H9 (cell line): ENCODE measurements at regions not wholly inside any gene's neighbourhood (a gene's known extent, or its start where the extent isn't known, plus 50 kb on each side); places are given as distances from the start of the nearest gene placed in this dataset.
"Not testable (repeated sequence)": the region's sequence is repeated elsewhere in the genome, so short reads cannot be mapped to it uniquely, and the experiment has no call there.

ENCODE experiments used
- DNase-seq: peaks from one replicate; pipeline ENCODE4 v3.0.0-alpha.2; 2017
- H2AFZ ChIP-seq: one replicate; pipeline ENCODE4 v1.6.1; 2013; ENCODE audit warnings: mild to moderate bottlenecking, low read length, control low read depth, moderate library complexity
- H2AK5ac ChIP-seq: 2 replicates; pipeline ENCODE4 v1.6.1; 2013; ENCODE audit warnings: low read length, control low read depth, mixed read lengths; ENCODE audit not compliant: insufficient read length
- H2BK120ac ChIP-seq: one replicate; pipeline ENCODE4 v1.6.1; 2013; ENCODE audit warnings: low read depth, mild to moderate bottlenecking, low read length, control low read depth, inconsistent platforms; ENCODE audit not compliant: poor library complexity, severe bottlenecking
- H2BK12ac ChIP-seq: 2 replicates; pipeline ENCODE4 v1.6.1; 2013; ENCODE audit warnings: low read length, control low read depth, mixed read lengths, low read depth; ENCODE audit not compliant: insufficient read length
- H2BK15ac ChIP-seq: 2 replicates; pipeline ENCODE4 v1.6.1; 2013; ENCODE audit warnings: low read depth, low read length, control low read depth
- H2BK20ac ChIP-seq: one replicate; pipeline ENCODE4 v1.6.1; 2013; ENCODE audit warnings: low read depth, mild to moderate bottlenecking, low read length, control low read depth, inconsistent platforms; ENCODE audit not compliant: poor library complexity, severe bottlenecking
- H2BK5ac ChIP-seq: 2 replicates; pipeline ENCODE4 v1.6.1; 2013; ENCODE audit warnings: low read length, control low read depth, mixed read lengths; ENCODE audit not compliant: insufficient read length
- H3K14ac ChIP-seq: 2 replicates; pipeline ENCODE4 v1.6.1; 2013; ENCODE audit warnings: low read length, control low read depth; ENCODE audit not compliant: insufficient read depth
- H3K18ac ChIP-seq: 2 replicates; pipeline ENCODE4 v1.6.1; 2013; ENCODE audit warnings: low read depth, mild to moderate bottlenecking, mixed read lengths, low read length, control low read depth; ENCODE audit not compliant: insufficient read length
- H3K23ac ChIP-seq: 2 replicates; pipeline ENCODE4 v1.6.1; 2013; ENCODE audit warnings: low read length, control low read depth, mixed read lengths, low read depth; ENCODE audit not compliant: insufficient read length
- H3K23me2 ChIP-seq: 2 replicates; pipeline ENCODE4 v1.6.1; 2013; ENCODE audit warnings: low read depth, mild to moderate bottlenecking, mixed read lengths, low read length, control low read depth; ENCODE audit not compliant: insufficient read length, poor library complexity, severe bottlenecking
- H3K27ac ChIP-seq: 2 replicates; pipeline ENCODE4 v1.5.1; 2013; ENCODE audit warnings: low read length, control low read depth, mixed read lengths, low read depth; ENCODE audit not compliant: insufficient read length
- H3K27me3 ChIP-seq: 2 replicates; pipeline ENCODE4 v1.6.1; 2013; ENCODE audit warnings: low read length, control low read depth, inconsistent platforms; ENCODE audit not compliant: insufficient read depth
- H3K4ac ChIP-seq: 2 replicates; pipeline ENCODE4 v1.6.1; 2013; ENCODE audit warnings: low read depth, mild to moderate bottlenecking, control low read depth, inconsistent platforms, low read length, moderate library complexity
- H3K4me1 ChIP-seq: 2 replicates; pipeline ENCODE4 v1.6.1; 2013; ENCODE audit warnings: low read length, control low read depth, inconsistent platforms; ENCODE audit not compliant: insufficient read depth
- H3K4me2 ChIP-seq: 2 replicates; pipeline ENCODE4 v1.6.1; 2013; ENCODE audit warnings: low read length, control low read depth, mixed read lengths; ENCODE audit not compliant: insufficient read length, insufficient read depth
- H3K56ac ChIP-seq: 2 replicates; pipeline ENCODE4 v1.6.1; 2013; ENCODE audit warnings: low read depth, mild to moderate bottlenecking, mixed read lengths, low read length, control low read depth; ENCODE audit not compliant: insufficient read length
- H3K79me1 ChIP-seq: 2 replicates; pipeline ENCODE4 v1.6.1; 2013; ENCODE audit warnings: low read depth, mild to moderate bottlenecking, moderate library complexity, low read length, control low read depth, inconsistent platforms; ENCODE audit not compliant: insufficient read depth, poor library complexity, severe bottlenecking
- H3K79me2 ChIP-seq: 2 replicates; pipeline ENCODE4 v1.6.1; 2013; ENCODE audit warnings: low read length, control low read depth, inconsistent platforms; ENCODE audit not compliant: insufficient read depth
- H3K9ac ChIP-seq: 2 replicates; pipeline ENCODE4 v1.6.1; 2013; ENCODE audit warnings: low read length, control low read depth, mixed read lengths; ENCODE audit not compliant: insufficient read length; ENCODE audit errors: extremely low read depth
- H3K9me3 ChIP-seq: one replicate; pipeline ENCODE4 v1.6.1; 2013; ENCODE audit warnings: low read depth, low read length, inconsistent platforms; ENCODE audit not compliant: control insufficient read depth
- H3T11ph ChIP-seq: one replicate; pipeline ENCODE4 v1.6.1; 2013; ENCODE audit warnings: mild to moderate bottlenecking, low read length, control low read depth, inconsistent platforms
- H4K20me1 ChIP-seq: one replicate; pipeline ENCODE4 v1.6.1; 2013; ENCODE audit not compliant: control insufficient read depth, insufficient read length, insufficient read depth
- H4K5ac ChIP-seq: 2 replicates; pipeline ENCODE4 v1.6.1; 2013; ENCODE audit warnings: low read depth, mild to moderate bottlenecking, mixed read lengths, low read length, control low read depth; ENCODE audit not compliant: insufficient read length
- H4K8ac ChIP-seq: replicated peaks from 2 replicates; pipeline ENCODE4 v1.6.1; 2013; ENCODE audit warnings: low read length, control low read depth, mixed read lengths, low read depth; ENCODE audit not compliant: insufficient read length
- H4K91ac ChIP-seq: 2 replicates; pipeline ENCODE4 v1.6.1; 2013; ENCODE audit warnings: low read depth, mild to moderate bottlenecking, moderate library complexity, mixed read lengths, low read length, control low read depth; ENCODE audit not compliant: insufficient read length
- H3K27ac Mint-ChIP-seq, 3 experiments: 2 replicates in 2 of 3; 3 replicates in 1 of 3; pipeline ENCODE4 v1.8.0; 2020 to 2021; ENCODE audit warnings: mixed read lengths in 3 of 3, mild to moderate bottlenecking in 1 of 3, moderate library complexity in 1 of 3
- H3K27me3 Mint-ChIP-seq: 2 replicates; pipeline ENCODE4 v1.8.0; 2021; ENCODE audit warnings: low read depth, mild to moderate bottlenecking, moderate library complexity, mixed read lengths
- H3K36me3 Mint-ChIP-seq, 3 experiments: 2 replicates in 2 of 3; 3 replicates in 1 of 3; pipeline ENCODE4 v1.8.0; 2020 to 2021; ENCODE audit warnings: low read depth in 3 of 3, mixed read lengths in 3 of 3; ENCODE audit not compliant: insufficient read depth in 1 of 3
- H3K4me1 Mint-ChIP-seq, 2 experiments: 2 replicates each; pipeline ENCODE4 v1.8.0; 2020; ENCODE audit warnings: mixed read lengths in 2 of 2
- H3K4me3 Mint-ChIP-seq, 2 experiments: 2 replicates in 1 of 2; 3 replicates in 1 of 2; pipeline ENCODE4 v1.8.0; 2020 to 2021; ENCODE audit warnings: mild to moderate bottlenecking in 2 of 2, mixed read lengths in 2 of 2, moderate library complexity in 1 of 2
- H3K9me3 Mint-ChIP-seq, 2 experiments: 2 replicates in 1 of 2; 3 replicates in 1 of 2; pipeline ENCODE4 v1.8.0; 2020; ENCODE audit warnings: mild to moderate bottlenecking in 2 of 2, mixed read lengths in 2 of 2, moderate library complexity in 1 of 2
- WGBS: extraction: QIAGEN DNeasy Blood & Tissue Kit; methylation state at CpG from one replicate; pipeline ENCODE4 v1.1.7; 2013; ENCODE audit warnings: missing lambda C conversion rate, low lambda C conversion rate, mixed read lengths; ENCODE audit not compliant: insufficient read length; ENCODE audit errors: extremely low coverage; 5-methylcytosine and 5-hydroxymethylcytosine counted together
- TF ChIP-seq, protein P1 (sequence below): fragments of 200-600 bp; sonication (generic); conservative IDR thresholded peaks from 3 replicates; pipeline ENCODE4 v1.8.0; 2021; ENCODE audit warnings: antibody characterized with exemption, mild to moderate bottlenecking

DNA sequence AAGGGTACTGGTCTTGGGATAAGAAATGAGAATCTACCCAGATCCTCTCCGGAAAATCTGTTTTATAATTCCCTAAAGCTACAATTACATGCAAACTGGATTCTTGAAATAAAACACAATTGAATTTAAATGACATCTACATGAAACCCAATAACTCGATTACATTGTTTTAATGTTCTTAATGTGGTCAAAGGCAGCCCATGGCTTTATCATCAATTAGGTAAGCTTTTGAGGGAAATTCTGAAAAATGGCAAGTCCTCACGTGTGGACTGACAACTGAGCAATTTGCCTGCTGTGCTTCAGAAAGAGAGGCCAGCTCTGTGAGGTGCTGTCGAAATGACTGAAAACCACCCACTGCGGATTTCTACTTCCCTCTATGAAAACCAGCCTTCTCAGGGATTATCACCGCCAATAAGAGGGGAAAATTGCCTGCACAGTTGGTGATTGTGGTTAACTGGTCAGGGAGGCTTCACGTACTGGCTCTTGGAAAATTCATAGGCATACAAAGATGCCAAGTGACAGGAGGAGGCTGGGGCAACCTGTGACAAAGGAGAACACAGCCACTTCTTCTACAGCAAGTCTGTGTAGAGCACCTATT is 200.8 kb upstream of the SLCO3A1 start:
- H4K5ac ChIP-seq: no peak overlapping the region
- no peaks in the 10 kb centered on the region for H4K20me1 ChIP-seq
- no peak overlapping the region for H3K27ac ChIP-seq
- no peak overlapping the region for H2BK15ac ChIP-seq
- H3K9ac ChIP-seq: no peak overlapping the region
- no peaks in the 10 kb centered on the region for H3K79me1 ChIP-seq
- no peak overlapping the region for H2BK12ac ChIP-seq
- H3K4me1 ChIP-seq: no peaks in the 10 kb centered on the region
- H3K23me2 ChIP-seq: no peaks in the 10 kb centered on the region
- H3K27me3 Mint-ChIP-seq: no peaks in the 10 kb centered on the region; the same call in none of the 2 replicates
- no peak overlapping the region for H3K4ac ChIP-seq
- no peak overlapping the region for H2BK120ac ChIP-seq
- H2AK5ac ChIP-seq: no peak overlapping the region
- H3K4me1 Mint-ChIP-seq: peaks cover 0 to 2% of the 10 kb centered on the region in 2 experiments; a peak in 1 of 4 replicates
- H3K36me3 Mint-ChIP-seq: peaks cover 0 to 2% (median 2%) of the 10 kb centered on the region in 3 experiments; a peak in 2 of 7 replicates
- H3K9me3 Mint-ChIP-seq: peaks cover 0 to 3% of the 10 kb centered on the region in 2 experiments; a peak in 3 of 5 replicates
- peak overlapping the region; percentile 42 for H2AFZ ChIP-seq
- no peak overlapping the region for H3T11ph ChIP-seq
- WGBS: no CpG with 5 or more reads among the region's 7 CpGs
- H3K14ac ChIP-seq: no peak overlapping the region
- H3K4me3 Mint-ChIP-seq: no peak overlapping the region
- no peak overlapping the region for H3K27ac Mint-ChIP-seq
- H3K4me2 ChIP-seq: no peak overlapping the region
- no peak overlapping the region for H4K91ac ChIP-seq
- no peak overlapping the region for H3K23ac ChIP-seq
- no peak for DNase-seq
- no peak overlapping the region for H3K18ac ChIP-seq
- TF ChIP-seq, protein P1, sequence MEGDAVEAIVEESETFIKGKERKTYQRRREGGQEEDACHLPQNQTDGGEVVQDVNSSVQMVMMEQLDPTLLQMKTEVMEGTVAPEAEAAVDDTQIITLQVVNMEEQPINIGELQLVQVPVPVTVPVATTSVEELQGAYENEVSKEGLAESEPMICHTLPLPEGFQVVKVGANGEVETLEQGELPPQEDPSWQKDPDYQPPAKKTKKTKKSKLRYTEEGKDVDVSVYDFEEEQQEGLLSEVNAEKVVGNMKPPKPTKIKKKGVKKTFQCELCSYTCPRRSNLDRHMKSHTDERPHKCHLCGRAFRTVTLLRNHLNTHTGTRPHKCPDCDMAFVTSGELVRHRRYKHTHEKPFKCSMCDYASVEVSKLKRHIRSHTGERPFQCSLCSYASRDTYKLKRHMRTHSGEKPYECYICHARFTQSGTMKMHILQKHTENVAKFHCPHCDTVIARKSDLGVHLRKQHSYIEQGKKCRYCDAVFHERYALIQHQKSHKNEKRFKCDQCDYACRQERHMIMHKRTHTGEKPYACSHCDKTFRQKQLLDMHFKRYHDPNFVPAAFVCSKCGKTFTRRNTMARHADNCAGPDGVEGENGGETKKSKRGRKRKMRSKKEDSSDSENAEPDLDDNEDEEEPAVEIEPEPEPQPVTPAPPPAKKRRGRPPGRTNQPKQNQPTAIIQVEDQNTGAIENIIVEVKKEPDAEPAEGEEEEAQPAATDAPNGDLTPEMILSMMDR: no peak
- H4K8ac ChIP-seq: no peak overlapping the region
- H3K27me3 ChIP-seq: no peaks in the 10 kb centered on the region
- no peaks in the 10 kb centered on the region for H3K79me2 ChIP-seq
- H2BK20ac ChIP-seq: no peak overlapping the region
- no peaks in the 10 kb centered on the region for H3K9me3 ChIP-seq
- no peak overlapping the region for H2BK5ac ChIP-seq
- H3K56ac ChIP-seq: no peak overlapping the region

DNA sequence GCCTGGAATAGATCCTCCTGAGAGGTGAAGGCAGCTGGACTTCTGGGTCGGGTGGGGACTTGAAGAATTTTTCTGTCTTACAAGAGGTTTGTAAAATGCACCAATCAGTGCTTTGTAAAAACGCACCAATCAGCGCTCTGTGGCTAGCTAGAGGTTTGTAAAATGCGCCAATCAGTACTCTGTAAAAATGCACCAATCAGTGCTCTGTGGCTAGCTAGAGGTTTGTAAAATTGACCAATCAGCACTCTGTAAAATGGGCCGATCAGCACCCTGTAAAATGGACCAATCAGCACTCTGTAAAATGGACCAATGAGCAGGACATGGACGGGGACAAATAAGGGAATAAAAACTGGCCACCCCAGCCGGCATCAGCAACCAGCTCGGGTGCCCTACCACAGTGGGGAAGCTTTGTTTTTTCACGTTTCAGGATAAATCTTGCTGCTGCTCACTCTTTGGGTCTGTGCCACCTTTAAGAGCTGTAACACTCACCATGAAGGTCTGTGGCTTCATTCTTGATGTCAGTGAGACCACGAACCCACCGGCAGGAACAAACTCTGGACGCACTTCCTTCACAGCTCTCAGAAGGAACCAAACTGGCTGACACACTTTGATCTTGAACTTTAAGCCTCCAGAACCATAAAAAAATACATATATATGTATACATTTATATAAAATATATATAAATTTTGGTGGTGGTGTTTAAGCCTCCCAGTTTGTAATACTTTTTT is 197.8 kb upstream of the SLCO3A1 start:
- not testable (repeated sequence) for H3K23ac ChIP-seq, H2BK120ac ChIP-seq, H3K4me3 Mint-ChIP-seq, H3K27me3 Mint-ChIP-seq, H3T11ph ChIP-seq, H2BK20ac ChIP-seq, H3K56ac ChIP-seq, H3K27ac Mint-ChIP-seq, H3K79me2 ChIP-seq, H4K5ac ChIP-seq, H4K20me1 ChIP-seq, H2BK5ac ChIP-seq, H4K8ac ChIP-seq, H3K9me3 ChIP-seq, H2AK5ac ChIP-seq, DNase-seq, H3K36me3 Mint-ChIP-seq, H2BK12ac ChIP-seq, H2BK15ac ChIP-seq, H3K9ac ChIP-seq, H3K4me1 ChIP-seq, H3K18ac ChIP-seq, H4K91ac ChIP-seq, H3K4ac ChIP-seq, H3K23me2 ChIP-seq, H3K4me2 ChIP-seq, H3K4me1 Mint-ChIP-seq, H3K14ac ChIP-seq, H3K79me1 ChIP-seq, H3K27ac ChIP-seq, H2AFZ ChIP-seq, H3K27me3 ChIP-seq, H3K9me3 Mint-ChIP-seq
- no CpG with 5 or more reads among the region's 12 CpGs for WGBS
